HEK293 (cell line): ENCODE measurements at regions not wholly inside any gene's neighbourhood (a gene's known extent, or its start where the extent isn't known, plus 50 kb on each side); places are given as distances from the start of the nearest gene placed in this dataset.

Experiments used
- ZNF555 ChIP-seq: fragments of 450-650 bp; formaldehyde crosslinking; conservative IDR thresholded peaks from 2 replicates; pipeline ENCODE4 v1.5.1; 2017; ENCODE audit warnings: missing biosample characterization, mild to moderate bottlenecking, missing genetic modification characterization, inconsistent platforms
- TF ChIP-seq, protein P1 (sequence below): fragments of 450-650 bp; formaldehyde crosslinking; IDR thresholded peaks from 2 replicates; pipeline ENCODE4 v1.5.1; 2016; ENCODE audit warnings: missing biosample characterization, missing genetic modification characterization

- TF ChIP-seq, protein P1, sequence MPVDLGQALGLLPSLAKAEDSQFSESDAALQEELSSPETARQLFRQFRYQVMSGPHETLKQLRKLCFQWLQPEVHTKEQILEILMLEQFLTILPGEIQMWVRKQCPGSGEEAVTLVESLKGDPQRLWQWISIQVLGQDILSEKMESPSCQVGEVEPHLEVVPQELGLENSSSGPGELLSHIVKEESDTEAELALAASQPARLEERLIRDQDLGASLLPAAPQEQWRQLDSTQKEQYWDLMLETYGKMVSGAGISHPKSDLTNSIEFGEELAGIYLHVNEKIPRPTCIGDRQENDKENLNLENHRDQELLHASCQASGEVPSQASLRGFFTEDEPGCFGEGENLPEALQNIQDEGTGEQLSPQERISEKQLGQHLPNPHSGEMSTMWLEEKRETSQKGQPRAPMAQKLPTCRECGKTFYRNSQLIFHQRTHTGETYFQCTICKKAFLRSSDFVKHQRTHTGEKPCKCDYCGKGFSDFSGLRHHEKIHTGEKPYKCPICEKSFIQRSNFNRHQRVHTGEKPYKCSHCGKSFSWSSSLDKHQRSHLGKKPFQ (tag by site-specific recombination), result no peak
- no peak for TF ChIP-seq ZNF555 (tag by site-specific recombination)
Measured at GRCh38 chr2:59353306-59353921, 1112.3 kb upstream of the FANCL start.
